OCI-LY7 (cell line): ENCODE measurements at regions not wholly inside any gene's neighbourhood (a gene's known extent, or its start where the extent isn't known, plus 50 kb on each side); places are given as distances from the start of the nearest gene placed in this dataset.

ENCODE experiments used
- EZH2phosphoT487 ChIP-seq: fragments of 200-600 bp; sonication (generic); IDR thresholded peaks from 2 replicates; pipeline ENCODE4 v1.6.1; 2018; ENCODE audit warnings: low read depth, borderline replicate concordance, mild to moderate bottlenecking, mixed run types, antibody characterized with exemption, low read length, moderate library complexity, mixed read lengths
- TF ChIP-seq, protein P1 (sequence below): fragments of 200-600 bp; sonication (generic); conservative IDR thresholded peaks from 2 replicates; pipeline ENCODE4 v1.5.1; 2014; ENCODE audit warnings: mild to moderate bottlenecking, antibody characterized with exemption, low read length, moderate library complexity, mixed read lengths

DNA sequence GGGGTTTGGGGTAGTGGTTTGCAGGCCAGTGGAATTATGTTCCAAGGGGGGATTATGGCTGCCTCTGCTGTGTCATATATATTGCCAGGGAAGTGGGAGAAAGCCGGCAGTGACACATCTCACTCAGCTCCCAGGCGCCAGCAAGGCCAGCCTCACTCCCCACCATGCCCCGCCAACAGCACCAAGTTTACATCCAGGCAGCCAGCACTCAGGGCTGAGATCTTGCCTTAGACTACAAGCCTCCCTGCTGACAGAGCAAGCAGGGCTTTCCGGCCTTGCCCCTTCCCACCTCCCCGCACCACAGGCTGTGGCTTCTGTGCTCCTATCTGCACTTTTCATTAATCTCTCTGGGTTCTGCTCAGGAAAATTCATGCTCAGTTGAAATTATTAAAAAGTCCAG lies 385.1 kb downstream of the MZT1 start:
- TF ChIP-seq, protein P1, sequence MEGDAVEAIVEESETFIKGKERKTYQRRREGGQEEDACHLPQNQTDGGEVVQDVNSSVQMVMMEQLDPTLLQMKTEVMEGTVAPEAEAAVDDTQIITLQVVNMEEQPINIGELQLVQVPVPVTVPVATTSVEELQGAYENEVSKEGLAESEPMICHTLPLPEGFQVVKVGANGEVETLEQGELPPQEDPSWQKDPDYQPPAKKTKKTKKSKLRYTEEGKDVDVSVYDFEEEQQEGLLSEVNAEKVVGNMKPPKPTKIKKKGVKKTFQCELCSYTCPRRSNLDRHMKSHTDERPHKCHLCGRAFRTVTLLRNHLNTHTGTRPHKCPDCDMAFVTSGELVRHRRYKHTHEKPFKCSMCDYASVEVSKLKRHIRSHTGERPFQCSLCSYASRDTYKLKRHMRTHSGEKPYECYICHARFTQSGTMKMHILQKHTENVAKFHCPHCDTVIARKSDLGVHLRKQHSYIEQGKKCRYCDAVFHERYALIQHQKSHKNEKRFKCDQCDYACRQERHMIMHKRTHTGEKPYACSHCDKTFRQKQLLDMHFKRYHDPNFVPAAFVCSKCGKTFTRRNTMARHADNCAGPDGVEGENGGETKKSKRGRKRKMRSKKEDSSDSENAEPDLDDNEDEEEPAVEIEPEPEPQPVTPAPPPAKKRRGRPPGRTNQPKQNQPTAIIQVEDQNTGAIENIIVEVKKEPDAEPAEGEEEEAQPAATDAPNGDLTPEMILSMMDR, result no peak
- no peak for TF ChIP-seq EZH2phosphoT487
